ENCODE measurements at regions not wholly inside any gene's neighbourhood (a gene's known extent, or its start where the extent isn't known, plus 50 kb on each side); places are given as distances from the start of the nearest gene placed in this dataset.
A peak's percentile ranks its signal among the peaks of the same experiment; 100 is the strongest.

GRCh38 chr17:71412803-71413202, 708.0 kb upstream of the SOX9 start:
- Histone ChIP-seq H3K4me3 (ENCODE audit: insufficient read depth, low read depth, low read length) (no peak overlapping the region), H3K36me3 (ENCODE audit: control insufficient read depth, insufficient read depth, low read length) (no peaks in the 10 kb centered on the region), H3K9me1 (ENCODE audit: insufficient read depth, low read length) (peaks cover 4% of the 10 kb centered on the region), H2BK5ac (ENCODE audit: low read depth, low read length, poor library complexity, severe bottlenecking) (peak overlapping the region; percentile 86), H3K23ac (ENCODE audit: low read depth, low read length) (no peak overlapping the region), H2AK9ac (replicated peaks; ENCODE audit: low read depth, low read length, poor library complexity) (no peak overlapping the region), H4K20me1 (ENCODE audit: insufficient read depth, low read length) (no peaks in the 10 kb centered on the region), H3K79me1 (ENCODE audit: low read depth in 1 of 2, low read length in 2 of 2) (no peaks in the 10 kb centered on the region), H3K4ac (ENCODE audit: low read depth, low read length) (no peak overlapping the region; the same call in 1 of the 2 replicates), H3K14ac (replicated peaks; ENCODE audit: low read depth, low read length) (no peak overlapping the region), H3K4me2 (ENCODE audit: low read depth, low read length) (no peak overlapping the region), H2BK120ac (ENCODE audit: low read depth, low read length) (no peak overlapping the region), H2BK15ac (ENCODE audit: low read depth, low read length) (no peak overlapping the region), H2AFZ (replicated peaks; ENCODE audit: low read length, poor library complexity) (no peak overlapping the region), H3K56ac (ENCODE audit: extremely low read depth, insufficient read depth, low read length) (no peak overlapping the region), H3K4me1 (ENCODE audit: control insufficient read depth, insufficient read depth, low read length) (peaks cover 16% of the 10 kb centered on the region), H2AK5ac (ENCODE audit: low read depth, low read length) (no peak overlapping the region), H4K8ac (ENCODE audit: low read depth in 2 of 2, low read length in 2 of 2) (peak overlapping the region in 1 of 2 experiments; percentile 20; a peak in 1 of 4 replicates), H4K5ac (ENCODE audit: low read depth, low read length) (no peak overlapping the region), H3K18ac (ENCODE audit: low read depth, low read length) (no peak overlapping the region), H3K9ac (ENCODE audit: low read depth, low read length) (no peak overlapping the region), H3K27ac (ENCODE audit: insufficient read depth, low read length) (no peak overlapping the region), H4K91ac (ENCODE audit: insufficient read depth, low read depth, low read length) (no peak overlapping the region), H3K27me3 (ENCODE audit: control insufficient read depth, insufficient read depth, low read length) (no peaks in the 10 kb centered on the region), H3K9me3 (ENCODE audit: control insufficient read depth, insufficient read depth, low read length) (no peaks in the 10 kb centered on the region), H2BK20ac (ENCODE audit: low read depth, low read length) (0 out of 2 replicates have a peak overlapping the region, but pooled peaks have one; percentile 95)
- in situ Hi-C loops (cut with MboI; ENCODE audit: low sequenced_read_pairs) (no loop called here), dilution Hi-C loops (cut with HindIII; ENCODE audit: low sequenced_read_pairs, unreplicated experiment) (no loop called here), intact Hi-C loops (cut with micrococcal nuclease) (loop anchor here (1.0 kb wide), 2 partner anchors 15 to 25 kb away; no protein-coding TSS in a partner anchor)
- DNase-seq (peak; percentile 99), ATAC-seq (ENCODE audit: low read depth) (peak; percentile 96)
- CTCF ChIA-PET = no interaction called here
- POLR2A ChIA-PET (ENCODE audit: unreplicated experiment) = interaction anchor here (1.5 kb wide), 1 partner anchor 26 kb away, joined by 5 read pairs; no protein-coding TSS in a partner anchor
- BruUV-seq (replicated peaks) = no TSS peak
- TF ChIP-seq CHD1 (IDR thresholded peaks at IDR 0.05; ENCODE audit: low read depth, low read length) (no peak), CTCF (conservative IDR thresholded peaks at IDR 0.05; ENCODE audit: low read depth, low read length) (no peak), USF2 (IDR thresholded peaks at IDR 0.05; ENCODE audit: low read depth, low read length) (no peak), SMC3 (IDR thresholded peaks at IDR 0.05; ENCODE audit: low read depth, low read length) (no peak), POLR2A (IDR thresholded peaks at IDR 0.05; ENCODE audit: low read depth, low read length) (no peak), CEBPB (IDR thresholded peaks at IDR 0.05; ENCODE audit: low read depth, low read length) (peak; percentile 90), MXI1 (IDR thresholded peaks at IDR 0.05; ENCODE audit: borderline replicate concordance, low read depth, low read length) (no peak), MAZ (IDR thresholded peaks at IDR 0.05; ENCODE audit: borderline replicate concordance, low read depth, low read length) (no peak), FOS (IDR thresholded peaks at IDR 0.05; ENCODE audit: low read depth, low read length) (peak; percentile 97), RFX5 (IDR thresholded peaks at IDR 0.05; ENCODE audit: low read depth, low read length) (no peak), RAD21 (IDR thresholded peaks at IDR 0.05; ENCODE audit: low read length) (no peak), MAFK (IDR thresholded peaks at IDR 0.05; ENCODE audit: low read depth, low read length) (0 out of 2 replicates have a peak, but pooled peaks have one; percentile 2), BHLHE40 (IDR thresholded peaks at IDR 0.05; ENCODE audit: low read depth, low read length) (no peak), ELK1 (IDR thresholded peaks at IDR 0.05; ENCODE audit: borderline replicate concordance, low read depth, low read length) (no peak), NFE2L2 (IDR thresholded peaks at IDR 0.05; ENCODE audit: low read depth, low read length) (no peak), RCOR1 (IDR thresholded peaks at IDR 0.05; ENCODE audit: insufficient replicate concordance, low read length) (peak; percentile 14)
- whole genome bisulfite sequencing, 2 experiments (ENCODE audit: extremely low coverage in 2 of 2, insufficient read length in 1 of 2) = 0% methylated on average over 1 of the region's 5 CpGs; no CpG with 5 or more reads in 1 of the 2 experiments

Data from IMR-90 (cell line).